Breast epithelium (tissue), 4 donors: ENCODE measurements at regions not wholly inside any gene's neighbourhood (a gene's known extent, or its start where the extent isn't known, plus 50 kb on each side); places are given as distances from the start of the nearest gene placed in this dataset.

ENCODE experiments used
- DNase-seq, 2 donors: peaks; one replicate each; pipeline ENCODE4 v3.0.0-alpha.2; 2019; ENCODE audit warnings: low spot score in 2 of 2
- H3K27ac ChIP-seq, 2 donors: fragments of 200-600 bp; sonication (generic) in 1 of 2; one replicate each; pipeline ENCODE4 v1.5.1; 2016 to 2019; ENCODE audit warnings: mild to moderate bottlenecking in 1 of 2
- H3K27me3 ChIP-seq, 2 donors: fragments of 200-600 bp; sonication (generic) in 1 of 2; one replicate each; pipeline versions ENCODE4 v1.5.1 to v1.6.0; 2017 to 2019; ENCODE audit warnings: control low read depth in 1 of 2, mild to moderate bottlenecking in 1 of 2
- H3K36me3 ChIP-seq: fragments of 200-600 bp; one replicate; pipeline ENCODE4 v1.5.1; 2019
- H3K4me1 ChIP-seq, 2 donors: fragments of 200-600 bp; sonication (generic); one replicate each; pipeline ENCODE4 v1.5.1; 2016 to 2019; ENCODE audit warnings: control low read depth in 1 of 2
- H3K4me3 ChIP-seq, 3 donors: fragments of 200-600 bp; sonication (generic); 1 replicate in 2 of 3; 2 replicates in 1 of 3; pipeline ENCODE4 v1.5.1; 2016 to 2019; ENCODE audit warnings: mild to moderate bottlenecking in 3 of 3, moderate library complexity in 2 of 3
- H3K9me3 ChIP-seq, 2 donors: fragments of 200-600 bp; sonication (generic) in 1 of 2; one replicate each; pipeline ENCODE4 v1.5.1; 2016 to 2019; ENCODE audit warnings: control low read depth in 1 of 2
- POLR2A ChIP-seq: fragments of 450-650 bp; IDR thresholded peaks from one replicate; pipeline ENCODE4 v1.6.1; 2016; ENCODE audit warnings: antibody characterized with exemption, mild to moderate bottlenecking, moderate library complexity
- POLR2AphosphoS5 ChIP-seq, 3 donors: sonication (generic); formaldehyde crosslinking; IDR thresholded peaks; one replicate each; pipeline ENCODE4 v1.6.1; 2017; ENCODE audit warnings: antibody characterized with exemption in 3 of 3
- intact Hi-C: fragments of 100-400 bp; cut with DNase I; formaldehyde crosslinking; loops from one replicate; pipeline ENCODE4 v1.15.1; 2023; ENCODE audit warnings: low total_unique reads
- TF ChIP-seq, protein P1 (sequence below), 3 donors: fragments of 450-650 bp; IDR thresholded peaks; one replicate each; pipeline ENCODE4 v1.5.1; 2016 to 2017; ENCODE audit warnings: antibody characterized with exemption in 3 of 3, mild to moderate bottlenecking in 3 of 3, moderate library complexity in 3 of 3

DNA sequence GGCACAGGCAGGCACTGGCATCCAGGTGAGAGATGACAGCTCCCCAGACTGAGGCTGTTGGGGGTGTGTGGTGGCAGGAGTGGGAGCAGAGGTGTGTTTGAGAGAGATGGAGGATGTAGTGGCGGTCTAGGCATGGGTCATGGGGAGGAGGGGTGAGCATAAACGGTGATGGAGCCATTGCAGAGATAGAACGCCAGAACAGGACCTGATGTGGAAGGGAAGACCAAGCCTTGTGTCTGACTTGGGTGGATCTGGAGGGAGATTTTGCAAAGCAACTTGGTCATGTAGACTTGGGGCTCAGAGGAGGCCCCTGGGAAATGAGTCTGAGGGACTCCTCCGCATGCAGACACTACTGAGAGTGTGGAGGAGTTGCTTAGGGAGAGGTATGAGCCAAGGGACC is 50.0 kb upstream of the CLDN5 start:
- intact Hi-C loops = loop anchor here (10.0 kb wide), 1 partner anchor 49 kb away; the partner anchor contains the start of gene CLDN5
- H3K9me3 ChIP-seq = no peaks in the 10 kb centered on the region
- no peaks in the 10 kb centered on the region for H3K4me1 ChIP-seq
- H3K4me3 ChIP-seq = no peak overlapping the region
- no peaks in the 10 kb centered on the region for H3K36me3 ChIP-seq
- H3K27me3 ChIP-seq = peaks cover 0 to 6% of the 10 kb centered on the region in 2 donors
- TF ChIP-seq, protein P1, sequence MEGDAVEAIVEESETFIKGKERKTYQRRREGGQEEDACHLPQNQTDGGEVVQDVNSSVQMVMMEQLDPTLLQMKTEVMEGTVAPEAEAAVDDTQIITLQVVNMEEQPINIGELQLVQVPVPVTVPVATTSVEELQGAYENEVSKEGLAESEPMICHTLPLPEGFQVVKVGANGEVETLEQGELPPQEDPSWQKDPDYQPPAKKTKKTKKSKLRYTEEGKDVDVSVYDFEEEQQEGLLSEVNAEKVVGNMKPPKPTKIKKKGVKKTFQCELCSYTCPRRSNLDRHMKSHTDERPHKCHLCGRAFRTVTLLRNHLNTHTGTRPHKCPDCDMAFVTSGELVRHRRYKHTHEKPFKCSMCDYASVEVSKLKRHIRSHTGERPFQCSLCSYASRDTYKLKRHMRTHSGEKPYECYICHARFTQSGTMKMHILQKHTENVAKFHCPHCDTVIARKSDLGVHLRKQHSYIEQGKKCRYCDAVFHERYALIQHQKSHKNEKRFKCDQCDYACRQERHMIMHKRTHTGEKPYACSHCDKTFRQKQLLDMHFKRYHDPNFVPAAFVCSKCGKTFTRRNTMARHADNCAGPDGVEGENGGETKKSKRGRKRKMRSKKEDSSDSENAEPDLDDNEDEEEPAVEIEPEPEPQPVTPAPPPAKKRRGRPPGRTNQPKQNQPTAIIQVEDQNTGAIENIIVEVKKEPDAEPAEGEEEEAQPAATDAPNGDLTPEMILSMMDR (IDR thresholded peaks at IDR 0.05) = no peak
- TF ChIP-seq POLR2A (no peak), POLR2AphosphoS5 (IDR thresholded peaks at IDR 0.05) (no peak)
- H3K27ac ChIP-seq = no peak overlapping the region
- no peak for DNase-seq

DNA sequence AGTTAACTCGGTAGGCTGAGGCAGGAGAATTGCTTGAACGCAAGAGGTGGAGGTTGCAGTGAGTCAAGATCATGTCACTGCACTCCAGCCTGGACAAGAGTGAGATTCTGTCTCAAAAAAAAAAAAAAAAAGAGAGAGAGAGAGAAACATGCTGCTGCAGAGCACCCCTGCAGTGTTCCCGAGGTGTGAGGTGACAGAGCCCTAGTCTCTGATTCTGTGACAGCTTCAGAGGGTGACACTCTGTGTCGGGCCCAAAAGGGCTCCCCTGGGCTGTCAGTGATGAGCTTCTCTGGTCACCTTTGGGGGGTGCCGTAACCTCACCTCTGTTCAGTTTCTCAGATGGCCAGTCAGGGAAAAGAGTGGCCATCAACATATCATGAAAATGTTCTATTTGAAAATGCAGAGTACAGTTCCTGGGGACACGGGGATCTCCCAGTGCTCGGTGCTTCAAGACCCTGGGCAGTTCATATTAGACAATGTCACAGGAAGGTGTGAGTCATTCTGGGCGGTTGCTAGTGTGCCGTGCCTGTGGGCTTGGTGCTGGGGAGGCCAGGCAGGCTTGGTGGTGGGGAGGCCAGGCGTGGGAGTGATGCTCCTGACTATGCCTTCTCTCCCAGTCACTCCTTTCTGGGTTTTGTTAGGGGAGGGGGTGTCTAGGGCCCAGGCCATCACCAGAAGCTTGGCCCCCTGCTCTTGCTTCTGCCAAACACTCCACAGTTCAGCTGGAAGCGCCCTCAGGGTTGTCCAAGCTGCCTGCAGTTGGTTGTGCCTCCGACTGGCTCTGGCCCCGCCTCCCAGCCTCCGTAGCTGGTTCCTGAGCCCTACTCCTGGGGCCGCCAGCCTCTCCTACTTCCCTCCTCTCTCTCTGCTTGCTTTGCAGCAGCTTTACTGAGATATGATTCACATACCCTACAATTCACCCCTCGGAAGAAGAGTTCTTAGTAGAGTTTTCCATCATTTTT is 52.5 kb upstream of the CLDN5 start:
- Histone ChIP-seq H3K27me3 (peaks cover 0 to 6% of the 10 kb centered on the region in 2 donors), H3K36me3 (no peaks in the 10 kb centered on the region), H3K4me1 (no peaks in the 10 kb centered on the region), H3K9me3 (no peaks in the 10 kb centered on the region), H3K27ac (peak overlapping the region; percentile 10 to 69), H3K4me3 (no peak overlapping the region)
- intact Hi-C loops = loop anchor here (10.0 kb wide), 1 partner anchor 52 kb away; the partner anchor contains the start of gene CLDN5
- DNase-seq = no peak
- no peak for TF ChIP-seq POLR2AphosphoS5 (IDR thresholded peaks at IDR 0.05)
- TF ChIP-seq, protein P1 (IDR thresholded peaks at IDR 0.05) = no peak
- TF ChIP-seq POLR2A = no peak

DNA sequence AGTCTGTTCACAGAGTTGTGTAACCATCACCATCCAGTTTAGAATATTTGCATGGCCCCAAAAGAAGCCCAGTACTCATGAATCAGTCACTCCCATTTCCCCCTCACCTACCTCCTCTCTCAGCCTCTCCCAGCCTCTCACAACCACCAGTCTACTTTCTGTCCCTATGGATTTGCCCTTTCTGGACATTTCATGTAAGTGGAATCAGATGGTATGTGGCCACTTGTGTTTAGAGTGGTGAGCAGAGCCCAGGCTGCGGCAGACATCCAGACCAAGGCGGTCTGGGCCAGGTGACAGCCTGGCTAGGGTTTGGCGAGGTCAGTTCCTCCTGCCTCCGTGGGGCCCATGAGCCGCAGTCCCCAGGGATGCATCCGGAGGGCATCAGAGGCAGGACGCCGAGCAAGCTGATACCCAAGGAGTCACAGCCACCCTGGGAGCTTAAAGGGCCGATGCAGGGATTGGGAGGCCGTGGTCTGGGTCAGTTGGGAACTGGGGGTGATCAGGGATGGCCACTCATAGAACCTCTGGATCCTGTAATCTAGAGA is 53.3 kb upstream of the CLDN5 start:
- Histone ChIP-seq H3K4me1 (no peaks in the 10 kb centered on the region), H3K4me3 (no peak overlapping the region), H3K27ac (peak overlapping the region; percentile 10 to 69), H3K36me3 (no peaks in the 10 kb centered on the region), H3K27me3 (peaks cover 0 to 6% of the 10 kb centered on the region in 2 donors), H3K9me3 (no peaks in the 10 kb centered on the region)
- no peak for TF ChIP-seq POLR2AphosphoS5 (IDR thresholded peaks at IDR 0.05)
- no peak for TF ChIP-seq POLR2A
- TF ChIP-seq, protein P1 (IDR thresholded peaks at IDR 0.05) = no peak
- intact Hi-C loops = loop anchor here (10.0 kb wide), 1 partner anchor 53 kb away; the partner anchor contains the start of gene CLDN5
- no peak for DNase-seq

DNA sequence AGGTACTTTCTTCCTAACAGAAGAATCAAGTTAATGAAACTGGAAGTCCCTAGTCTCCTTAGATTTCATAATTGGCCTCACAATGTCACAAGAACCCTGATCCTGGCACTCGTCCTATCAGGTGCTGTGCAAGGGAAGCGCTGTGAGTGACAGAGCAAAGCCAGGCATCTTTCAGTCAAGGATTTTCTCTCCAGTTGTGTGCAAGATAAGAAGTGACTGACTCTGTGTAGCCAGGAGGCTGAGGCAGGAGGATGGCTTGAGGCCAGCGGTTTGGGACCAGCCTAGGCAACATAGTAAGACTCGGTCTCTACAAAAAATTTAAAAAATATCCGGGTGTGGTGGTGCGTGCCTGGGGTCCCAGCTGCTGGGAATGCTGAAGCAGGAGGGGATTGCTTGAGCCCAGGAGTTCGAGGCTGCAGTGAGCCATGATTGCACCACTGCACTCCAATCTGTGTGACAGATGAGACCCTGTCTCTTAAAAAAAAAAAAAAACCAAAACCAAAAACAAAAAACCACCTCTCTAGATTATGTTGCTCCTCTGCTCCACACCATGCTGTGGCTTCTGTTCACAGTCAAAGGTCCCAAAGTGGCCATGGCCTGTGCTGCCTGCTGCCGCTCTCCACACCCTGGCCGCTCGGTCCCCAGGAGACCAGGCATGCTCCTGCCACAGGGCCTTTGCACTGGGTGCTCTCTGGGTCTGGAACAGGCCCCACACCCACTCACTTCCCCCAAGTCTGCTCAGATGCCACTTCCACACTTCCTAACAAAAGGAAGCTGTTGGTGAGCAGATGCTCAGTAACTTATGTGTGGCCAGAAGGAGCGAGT is 54.2 kb upstream of the CLDN5 start:
- no peak for DNase-seq
- Histone ChIP-seq H3K36me3 (no peaks in the 10 kb centered on the region), H3K27me3 (peaks cover 0 to 6% of the 10 kb centered on the region in 2 donors), H3K27ac (peak overlapping the region in 1 of 2 donors; percentile 61), H3K4me3 (no peak overlapping the region), H3K9me3 (no peaks in the 10 kb centered on the region), H3K4me1 (no peaks in the 10 kb centered on the region)
- no peak for TF ChIP-seq POLR2AphosphoS5 (IDR thresholded peaks at IDR 0.05)
- no peak for TF ChIP-seq POLR2A
- TF ChIP-seq, protein P1 (IDR thresholded peaks at IDR 0.05) = no peak
- intact Hi-C loops = loop anchor here (10.0 kb wide), 1 partner anchor 54 kb away; the partner anchor contains the start of gene CLDN5
